ENCODE measurements at regions not wholly inside any gene's neighbourhood (a gene's known extent, or its start where the extent isn't known, plus 50 kb on each side); places are given as distances from the start of the nearest gene placed in this dataset.

GRCh38 chr10:28945959-28946358 lies 268.6 kb downstream of the BAMBI start:
- Histone ChIP-seq H3K79me2 (ENCODE audit: control insufficient read depth, insufficient read depth, low read length, unreplicated experiment) (no peaks in the 10 kb centered on the region), H2AFZ (ENCODE audit: low read length, unreplicated experiment) (no peak overlapping the region), H3K4me3 (ENCODE audit: low read depth, low read length) (no peak overlapping the region), H3K27me3 (ENCODE audit: insufficient read depth, low read length) (no peaks in the 10 kb centered on the region), H3K4me1 (ENCODE audit: control insufficient read depth, insufficient read depth, low read length, unreplicated experiment) (peaks cover 20% of the 10 kb centered on the region), H3K36me3 (ENCODE audit: insufficient read depth, low read length) (no peaks in the 10 kb centered on the region), H3K27ac (ENCODE audit: low read depth, low read length) (peak overlapping the region; percentile 32; the same call in 1 of the 2 replicates)

DNA sequence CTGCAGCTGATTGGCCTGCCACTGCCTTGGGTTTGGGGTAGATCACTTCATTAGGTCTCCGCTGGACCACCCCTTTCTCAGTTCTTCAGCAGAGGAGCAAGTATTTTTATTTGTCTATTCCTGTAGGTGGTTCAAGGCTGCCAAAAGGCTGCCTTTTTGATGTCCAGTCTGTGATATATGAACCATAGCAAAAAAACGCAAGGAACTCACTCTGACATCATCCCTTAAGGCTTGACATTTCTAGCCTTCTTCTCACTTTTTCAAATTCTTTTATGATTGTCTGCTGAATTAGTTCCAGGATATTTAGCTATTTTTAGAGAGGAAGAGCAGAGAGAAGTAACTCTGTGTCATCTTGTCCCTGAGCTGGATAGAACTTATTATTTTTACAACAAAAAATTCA lies 269.2 kb downstream of the BAMBI start:
- Histone ChIP-seq H3K4me1 (ENCODE audit: control insufficient read depth, insufficient read depth, low read length, unreplicated experiment) (peaks cover 20% of the 10 kb centered on the region), H3K36me3 (ENCODE audit: insufficient read depth, low read length) (no peaks in the 10 kb centered on the region), H3K27me3 (ENCODE audit: insufficient read depth, low read length) (no peaks in the 10 kb centered on the region), H3K27ac (ENCODE audit: low read depth, low read length) (peak overlapping the region; percentile 32; the same call in 1 of the 2 replicates), H3K4me3 (ENCODE audit: low read depth, low read length) (no peak overlapping the region), H3K79me2 (ENCODE audit: control insufficient read depth, insufficient read depth, low read length, unreplicated experiment) (no peaks in the 10 kb centered on the region), H2AFZ (ENCODE audit: low read length, unreplicated experiment) (no peak overlapping the region)

- Histone ChIP-seq H2AFZ (ENCODE audit: low read length, unreplicated experiment) (no peak overlapping the region), H3K4me1 (ENCODE audit: control insufficient read depth, insufficient read depth, low read length, unreplicated experiment) (peaks cover 20% of the 10 kb centered on the region), H3K79me2 (ENCODE audit: control insufficient read depth, insufficient read depth, low read length, unreplicated experiment) (no peaks in the 10 kb centered on the region), H3K27ac (ENCODE audit: low read depth, low read length) (0 out of 2 replicates have a peak overlapping the region, but pooled peaks have one; percentile 16), H3K4me3 (ENCODE audit: low read depth, low read length) (no peak overlapping the region), H3K27me3 (ENCODE audit: insufficient read depth, low read length) (no peaks in the 10 kb centered on the region), H3K36me3 (ENCODE audit: insufficient read depth, low read length) (no peaks in the 10 kb centered on the region)
These were observed 269.9 kb downstream of the BAMBI start for GRCh38 chr10:28947171-28947570.

GRCh38 chr10:28948046-28948445 lies 270.7 kb downstream of the BAMBI start:
- Histone ChIP-seq H3K79me2 (ENCODE audit: control insufficient read depth, insufficient read depth, low read length, unreplicated experiment) (no peaks in the 10 kb centered on the region), H3K4me1 (ENCODE audit: control insufficient read depth, insufficient read depth, low read length, unreplicated experiment) (peaks cover 20% of the 10 kb centered on the region), H3K27ac (ENCODE audit: low read depth, low read length) (no peak overlapping the region), H3K4me3 (ENCODE audit: low read depth, low read length) (no peak overlapping the region), H3K36me3 (ENCODE audit: insufficient read depth, low read length) (no peaks in the 10 kb centered on the region), H2AFZ (ENCODE audit: low read length, unreplicated experiment) (no peak overlapping the region), H3K27me3 (ENCODE audit: insufficient read depth, low read length) (no peaks in the 10 kb centered on the region)

- no peak overlapping the region for H3K4me3 ChIP-seq (ENCODE audit: low read depth, low read length)
- no peaks in the 10 kb centered on the region for H3K79me2 ChIP-seq (ENCODE audit: control insufficient read depth, insufficient read depth, low read length, unreplicated experiment)
- peaks cover 20% of the 10 kb centered on the region for H3K4me1 ChIP-seq (ENCODE audit: control insufficient read depth, insufficient read depth, low read length, unreplicated experiment)
- no peak overlapping the region for H3K27ac ChIP-seq (ENCODE audit: low read depth, low read length)
- no peaks in the 10 kb centered on the region for H3K36me3 ChIP-seq (ENCODE audit: insufficient read depth, low read length)
- no peak overlapping the region for H2AFZ ChIP-seq (ENCODE audit: low read length, unreplicated experiment)
- H3K27me3 ChIP-seq (ENCODE audit: insufficient read depth, low read length) = no peaks in the 10 kb centered on the region
These were observed 272.0 kb downstream of the BAMBI start for GRCh38 chr10:28949005-28950004.

DNA sequence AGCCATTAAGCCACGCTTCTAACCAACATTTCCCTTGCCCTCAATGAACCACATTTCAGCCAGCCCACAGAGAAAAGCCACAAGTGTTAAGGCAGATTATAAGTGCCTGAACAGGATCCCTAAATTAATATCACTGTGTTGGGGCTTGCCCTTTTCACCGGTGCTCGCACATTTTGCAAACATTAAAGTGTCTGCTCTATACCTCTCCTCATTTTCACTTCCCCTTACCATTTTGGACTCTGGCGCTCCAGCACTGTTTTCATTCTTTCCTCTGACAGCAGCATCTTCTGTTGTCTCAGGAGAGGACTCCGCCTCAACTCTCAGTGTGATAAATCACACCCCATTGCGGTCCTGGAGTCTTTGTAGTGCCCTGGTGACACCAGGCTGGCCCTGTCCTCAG lies 274.2 kb downstream of the BAMBI start:
- Histone ChIP-seq H3K4me1 (ENCODE audit: control insufficient read depth, insufficient read depth, low read length, unreplicated experiment) (peaks cover 14% of the 10 kb centered on the region), H3K27me3 (ENCODE audit: insufficient read depth, low read length) (no peaks in the 10 kb centered on the region), H3K79me2 (ENCODE audit: control insufficient read depth, insufficient read depth, low read length, unreplicated experiment) (no peaks in the 10 kb centered on the region), H3K36me3 (ENCODE audit: insufficient read depth, low read length) (no peaks in the 10 kb centered on the region), H3K4me3 (ENCODE audit: low read depth, low read length) (no peak overlapping the region), H3K27ac (ENCODE audit: low read depth, low read length) (no peak overlapping the region), H2AFZ (ENCODE audit: low read length, unreplicated experiment) (no peak overlapping the region)

DNA sequence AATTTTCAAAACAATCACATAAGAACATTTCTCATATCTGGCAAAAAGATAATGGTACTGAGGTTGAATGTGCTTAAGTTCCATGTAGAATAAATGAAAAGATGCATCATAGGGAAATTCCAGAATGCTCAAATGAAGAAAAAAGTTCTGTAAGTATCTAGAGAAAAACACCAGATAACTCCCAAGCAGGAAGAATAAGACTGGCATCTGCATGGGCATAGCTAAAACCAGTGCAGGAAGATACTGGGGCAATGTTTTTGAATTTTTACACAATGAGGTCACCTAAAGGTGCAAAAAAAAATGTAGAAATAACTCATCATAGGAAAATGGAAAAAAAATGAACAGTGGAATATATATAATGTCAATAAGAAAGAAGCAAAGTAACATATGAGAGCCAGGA lies 275.2 kb downstream of the BAMBI start:
- no peak overlapping the region for H3K27ac ChIP-seq (ENCODE audit: low read depth, low read length)
- peaks cover 5% of the 10 kb centered on the region for H3K4me1 ChIP-seq (ENCODE audit: control insufficient read depth, insufficient read depth, low read length, unreplicated experiment)
- no peaks in the 10 kb centered on the region for H3K36me3 ChIP-seq (ENCODE audit: insufficient read depth, low read length)
- H3K4me3 ChIP-seq (ENCODE audit: low read depth, low read length) = no peak overlapping the region
- H2AFZ ChIP-seq (ENCODE audit: low read length, unreplicated experiment) = no peak overlapping the region
- H3K79me2 ChIP-seq (ENCODE audit: control insufficient read depth, insufficient read depth, low read length, unreplicated experiment) = no peaks in the 10 kb centered on the region
- no peaks in the 10 kb centered on the region for H3K27me3 ChIP-seq (ENCODE audit: insufficient read depth, low read length)

- Histone ChIP-seq H3K36me3 (ENCODE audit: insufficient read depth, low read length) (no peaks in the 10 kb centered on the region), H3K4me1 (ENCODE audit: control insufficient read depth, insufficient read depth, low read length, unreplicated experiment) (no peaks in the 10 kb centered on the region), H2AFZ (ENCODE audit: low read length, unreplicated experiment) (no peak overlapping the region), H3K79me2 (ENCODE audit: control insufficient read depth, insufficient read depth, low read length, unreplicated experiment) (no peaks in the 10 kb centered on the region), H3K4me3 (ENCODE audit: low read depth, low read length) (no peak overlapping the region), H3K27ac (ENCODE audit: low read depth, low read length) (no peak overlapping the region), H3K27me3 (ENCODE audit: insufficient read depth, low read length) (no peaks in the 10 kb centered on the region)
These were observed 276.9 kb downstream of the BAMBI start for GRCh38 chr10:28954211-28954610.

GRCh38 chr10:28958468-28958867 lies 281.1 kb downstream of the BAMBI start:
- Histone ChIP-seq H3K4me3 (ENCODE audit: low read depth, low read length) (no peak overlapping the region), H3K36me3 (ENCODE audit: insufficient read depth, low read length) (no peaks in the 10 kb centered on the region), H2AFZ (ENCODE audit: low read length, unreplicated experiment) (no peak overlapping the region), H3K79me2 (ENCODE audit: control insufficient read depth, insufficient read depth, low read length, unreplicated experiment) (no peaks in the 10 kb centered on the region), H3K27ac (ENCODE audit: low read depth, low read length) (no peak overlapping the region), H3K27me3 (ENCODE audit: insufficient read depth, low read length) (no peaks in the 10 kb centered on the region), H3K4me1 (ENCODE audit: control insufficient read depth, insufficient read depth, low read length, unreplicated experiment) (no peaks in the 10 kb centered on the region)

DNA sequence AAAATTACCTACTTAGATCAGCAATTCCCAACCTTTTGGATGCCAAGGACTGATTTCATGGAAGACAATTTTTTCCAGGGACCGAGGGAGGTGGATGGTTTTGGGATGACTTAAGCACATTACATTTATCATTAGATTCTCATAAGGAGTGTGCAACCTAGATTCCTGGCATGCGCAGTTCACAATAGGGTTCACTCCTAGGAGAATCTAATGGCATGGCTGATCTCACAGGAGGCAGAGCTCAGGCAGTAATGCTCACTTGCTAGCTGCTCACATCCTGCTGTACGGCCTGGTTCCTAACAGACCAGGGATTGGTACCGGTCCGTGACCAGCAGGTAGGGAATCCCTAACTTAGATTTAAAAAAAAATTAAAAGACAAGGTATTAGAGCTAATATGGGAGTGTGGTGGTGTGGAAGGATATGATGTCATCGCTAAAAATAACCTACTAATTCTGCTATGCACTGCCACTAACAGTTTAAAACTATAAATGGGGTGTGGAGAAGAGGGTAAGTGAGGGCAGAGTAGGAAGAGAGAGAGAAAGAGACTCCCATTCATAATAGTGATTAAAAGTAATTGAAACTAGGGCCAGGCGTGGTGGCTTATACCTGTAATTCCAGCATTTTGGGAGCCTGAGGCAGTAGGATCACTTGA lies 282.7 kb downstream of the BAMBI start:
- no peaks in the 10 kb centered on the region for H3K79me2 ChIP-seq (ENCODE audit: control insufficient read depth, insufficient read depth, low read length, unreplicated experiment)
- no peak overlapping the region for H2AFZ ChIP-seq (ENCODE audit: low read length, unreplicated experiment)
- no peaks in the 10 kb centered on the region for H3K36me3 ChIP-seq (ENCODE audit: insufficient read depth, low read length)
- no peak overlapping the region for H3K4me3 ChIP-seq (ENCODE audit: low read depth, low read length)
- no peak overlapping the region for H3K27ac ChIP-seq (ENCODE audit: low read depth, low read length)
- no peaks in the 10 kb centered on the region for H3K4me1 ChIP-seq (ENCODE audit: control insufficient read depth, insufficient read depth, low read length, unreplicated experiment)
- H3K27me3 ChIP-seq (ENCODE audit: insufficient read depth, low read length) = no peaks in the 10 kb centered on the region

All from ACC112 (cell line).